Heart right ventricle (tissue), 16 donors: ENCODE measurements at regions not wholly inside any gene's neighbourhood (a gene's known extent, or its start where the extent isn't known, plus 50 kb on each side); places are given as distances from the start of the nearest gene placed in this dataset.

Experiments
- ATAC-seq, 8 donors: fragments of 200-7000 bp; cut with Tn5 transposase; one replicate each; pipeline ENCODE4 v1.9.1; 2020; ENCODE audit warnings: mild to moderate bottlenecking in 8 of 8, moderate library complexity in 8 of 8, moderate number of reproducible peaks in 1 of 8
- DNase-seq, 2 donors: peaks; one replicate each; pipeline ENCODE4 v3.0.0-alpha.2; 2020
- H3K27ac ChIP-seq, 10 donors: fragments of 200-600 bp; sonication (generic) in 2 of 10; one replicate each; pipeline versions ENCODE4 v1.5.0 to v1.8.0; 2020 to 2022; ENCODE audit warnings: mild to moderate bottlenecking in 3 of 10
- H3K27me3 ChIP-seq, 7 donors: fragments of 200-600 bp; one replicate each; pipeline ENCODE4 v1.8.0; 2021 to 2022; ENCODE audit warnings: mild to moderate bottlenecking in 2 of 7
- H3K36me3 ChIP-seq, 9 donors: fragments of 200-600 bp; sonication (generic) in 1 of 9; one replicate each; pipeline versions ENCODE4 v1.5.0 to v1.8.0; 2020 to 2022; ENCODE audit warnings: mild to moderate bottlenecking in 2 of 9
- H3K4me1 ChIP-seq, 9 donors: fragments of 200-600 bp; sonication (generic) in 1 of 9; one replicate each; pipeline versions ENCODE4 v1.5.0 to v1.8.0; 2020 to 2022; ENCODE audit warnings: mild to moderate bottlenecking in 4 of 9
- H3K4me3 ChIP-seq, 10 donors: fragments of 200-600 bp; sonication (generic) in 2 of 10; one replicate each; pipeline versions ENCODE4 v1.5.0 to v1.8.0; 2020 to 2022; ENCODE audit warnings: mild to moderate bottlenecking in 7 of 10, moderate library complexity in 2 of 10
- H3K9me3 ChIP-seq, 11 donors: fragments of 200-600 bp in 10 of 11; sonication (generic) in 2 of 11; one replicate each; pipeline versions ENCODE4 v1.5.0 to v1.8.0; 2013 to 2022; ENCODE audit warnings: mild to moderate bottlenecking in 2 of 11, control low read depth in 1 of 11, moderate library complexity in 1 of 11
- CTCF ChIP-seq, 9 donors: fragments of 200-600 bp; sonication (generic) in 2 of 9; IDR thresholded peaks; one replicate each; pipeline versions ENCODE4 v1.5.0 to v1.8.0; 2021 to 2022; ENCODE audit warnings: antibody characterized with exemption in 9 of 9, mild to moderate bottlenecking in 5 of 9, moderate library complexity in 1 of 9
- WGBS, 2 donors: extraction: QIAGEN DNeasy Blood & Tissue Kit; methylation state at CpG; one replicate each; pipeline ENCODE4 v1.1.7; 2013; ENCODE audit warnings: inconsistent platforms in 1 of 2; 5-methylcytosine and 5-hydroxymethylcytosine counted together
- intact Hi-C, 10 donors: fragments of 100-400 bp; cut with DNase I; formaldehyde crosslinking; loops; one replicate each; pipeline versions ENCODE4 v1.11.1 to v1.14.2; 2022
- donor health status: Arrhythmogenic right ventricular cardiomyopathy.
- donor health status: ischemic (EF 13 %, LVEDD 7.1; RV severe dilation, severe dysfunction).
- donor health status: healthy with polysubstance abuse.
- donor health status: DM: no; HTN: yes; CAD: no.
- donor health status: DM: no; HTN: no; CAD: no.
- donor health status: ischemic (EF 25% LVEDD 6.9; RV normal size, moderate dysfunction).
- donor health status: ischemic (EF 25% LVEDD 5.7; RV mildly dilated, moderate dysfunction).
- donor health status: healthy.
- donor health status: DM: yes; HTN: yes; CAD: no.
- donor health status: Ischemic cardiomyopathy.
- donor health status: ischemic (EF 35%, LVEDD 5.7; RV mildly dilated, moderate dysfunction).
- donor health status: nonischemic (EF 11% LVEDD 7.7; RV severe dilation, severe dysfunction).
- donor health status: DM: yes; HTN: yes; CAD: no.
- donor health status: PGD.
- donor health status: ischemic (EF 29% LVEDD 5.4; RV normal size, mild dysfunction).
- donor health status: nonischemic (EF 23%, LVEDD 6.1; RV moderate dilation, normal function).

DNA sequence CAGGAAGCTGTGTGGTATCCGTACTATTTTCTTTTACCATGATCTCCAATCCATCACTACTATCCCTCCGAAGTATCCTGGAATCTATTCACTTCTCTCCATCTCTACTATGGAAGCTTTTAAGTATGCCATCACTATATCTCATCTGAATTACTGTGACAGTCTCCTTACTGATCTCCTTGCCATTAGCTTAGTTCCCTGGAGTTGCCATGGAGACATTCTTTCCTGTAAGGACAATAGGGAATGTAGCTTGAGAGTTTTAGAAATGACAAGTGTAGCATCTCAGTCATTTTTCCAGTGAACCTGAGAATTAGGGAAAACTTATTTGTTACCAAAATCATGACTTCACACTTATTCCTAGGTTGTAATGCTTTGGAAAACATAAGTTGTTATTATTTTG is 86.3 kb downstream of the HPGD start:
- intact Hi-C loops, result no loop called here
- H3K36me3 ChIP-seq, result no peaks in the 10 kb centered on the region
- no peaks in the 10 kb centered on the region for H3K9me3 ChIP-seq
- TF ChIP-seq CTCF (IDR thresholded peaks at IDR 0.05), result no peak
- H3K27ac ChIP-seq, result no peak overlapping the region
- 98 to 99% methylated on average over 2 of the region's 2 CpGs for WGBS, 2 donors
- no peaks in the 10 kb centered on the region for H3K27me3 ChIP-seq
- DNase-seq, result no peak
- peaks cover 0 to 5% (median 0%) of the 10 kb centered on the region in 9 donors for H3K4me1 ChIP-seq
- no peak overlapping the region for H3K4me3 ChIP-seq
- no peak for ATAC-seq

GRCh38 chr4:174434455-174434854 is 87.8 kb downstream of the HPGD start:
- ATAC-seq, result no peak
- Histone ChIP-seq H3K36me3 (no peaks in the 10 kb centered on the region), H3K9me3 (no peaks in the 10 kb centered on the region), H3K27ac (no peak overlapping the region), H3K27me3 (no peaks in the 10 kb centered on the region), H3K4me1 (peaks cover 0 to 5% (median 0%) of the 10 kb centered on the region in 9 donors), H3K4me3 (no peak overlapping the region)
- intact Hi-C loops, result no loop called here
- no peak for DNase-seq
- TF ChIP-seq CTCF (IDR thresholded peaks at IDR 0.05), result no peak
- WGBS, 2 donors, result 89 to 91% methylated on average over 4 of the region's 4 CpGs

DNA sequence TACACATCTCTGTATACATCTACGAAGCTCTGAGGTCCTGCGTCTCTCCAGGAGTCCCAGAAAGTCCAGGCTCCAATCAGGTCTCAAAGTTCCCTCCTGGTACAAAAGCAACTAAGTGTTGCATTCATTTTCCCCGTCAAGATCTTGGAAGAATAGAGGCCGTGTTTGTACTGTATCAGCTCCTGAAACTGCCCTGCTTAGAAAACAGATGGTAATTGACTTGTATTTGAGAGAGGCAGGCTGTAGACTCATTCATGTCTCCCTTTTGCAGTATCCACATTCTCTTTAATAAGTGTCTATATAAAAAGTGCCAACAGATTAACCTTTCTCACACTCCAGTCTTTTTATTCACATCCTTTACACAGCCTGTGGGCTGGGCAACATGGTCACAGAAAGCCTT is 91.7 kb downstream of the HPGD start:
- Histone ChIP-seq H3K36me3 (no peaks in the 10 kb centered on the region), H3K27ac (no peak overlapping the region), H3K9me3 (no peaks in the 10 kb centered on the region), H3K4me3 (no peak overlapping the region), H3K4me1 (no peaks in the 10 kb centered on the region), H3K27me3 (no peaks in the 10 kb centered on the region)
- WGBS, 2 donors, result 82 to 83% methylated on average over 4 of the region's 4 CpGs
- no peak for ATAC-seq
- intact Hi-C loops, result no loop called here
- DNase-seq, result no peak
- TF ChIP-seq CTCF (IDR thresholded peaks at IDR 0.05), result no peak

DNA sequence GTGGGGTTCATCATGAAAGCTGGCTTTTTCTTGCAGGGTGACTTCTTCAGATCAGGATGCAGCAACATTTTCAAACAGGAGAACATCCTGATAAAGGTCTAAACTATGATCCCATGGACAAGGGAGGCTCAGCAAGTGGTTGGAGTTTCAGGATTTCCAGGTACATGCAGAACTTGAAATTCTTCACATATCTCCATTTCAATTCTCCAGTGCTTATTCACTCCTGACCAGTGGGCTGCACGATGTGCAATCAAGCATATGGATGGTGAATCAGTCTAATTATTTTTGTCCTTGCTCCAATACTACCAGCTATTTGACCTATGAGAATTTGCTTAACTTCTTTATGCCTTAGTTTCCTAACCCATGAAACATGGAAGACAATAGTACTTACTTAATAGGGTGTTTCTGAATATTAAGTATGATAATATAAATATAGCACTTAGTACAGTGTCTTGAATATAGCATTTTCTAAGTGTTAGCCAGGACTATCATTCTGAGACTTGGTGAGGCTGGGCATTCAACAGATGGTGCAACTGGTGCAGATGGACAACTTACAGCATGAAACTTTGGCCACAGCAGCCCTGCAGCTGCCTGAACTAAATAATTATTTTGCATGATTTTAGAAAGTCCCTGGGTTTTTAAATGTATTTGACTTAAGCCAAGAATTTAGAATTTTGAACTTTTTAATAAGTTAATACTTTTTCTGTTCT is 92.4 kb downstream of the HPGD start:
- intact Hi-C loops, result no loop called here
- no peaks in the 10 kb centered on the region for H3K9me3 ChIP-seq
- no peak overlapping the region for H3K4me3 ChIP-seq
- no peaks in the 10 kb centered on the region for H3K4me1 ChIP-seq
- 77 to 82% methylated on average over 1 of the region's 1 CpG for WGBS, 2 donors
- ATAC-seq (no peak), DNase-seq (no peak)
- H3K36me3 ChIP-seq, result no peaks in the 10 kb centered on the region
- no peaks in the 10 kb centered on the region for H3K27me3 ChIP-seq
- H3K27ac ChIP-seq, result no peak overlapping the region
- TF ChIP-seq CTCF (IDR thresholded peaks at IDR 0.05), result no peak
